ENCODE measurements at regions not wholly inside any gene's neighbourhood (a gene's known extent, or its start where the extent isn't known, plus 50 kb on each side); places are given as distances from the start of the nearest gene placed in this dataset.

DNA sequence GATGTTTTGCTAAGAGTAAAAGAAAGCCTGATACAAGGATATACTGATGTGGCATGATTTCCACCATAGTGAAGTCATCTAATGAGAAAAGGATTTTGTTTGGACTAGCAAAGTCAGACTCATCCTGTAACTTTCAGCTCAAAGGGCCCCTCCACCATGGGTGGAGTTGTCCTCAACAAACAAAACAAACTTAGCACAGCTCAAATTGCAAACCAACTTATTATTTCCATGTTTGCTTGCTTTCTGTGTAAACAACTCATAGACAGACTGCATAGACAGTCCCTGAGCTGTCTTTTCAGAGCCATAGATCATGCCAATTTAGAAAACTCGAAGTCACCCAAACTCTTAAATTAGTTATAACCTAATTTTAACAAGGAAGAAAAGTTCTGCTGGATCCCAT, 69.4 kb upstream of the VAV3 start:
- Histone ChIP-seq H3K9me3 (ENCODE audit: insufficient read depth, low read length) (no peaks in the 10 kb centered on the region), H3K79me2 (ENCODE audit: insufficient read depth, low read length) (no peaks in the 10 kb centered on the region), H3K4me3 (ENCODE audit: insufficient read depth, low read length, poor library complexity, severe bottlenecking) (no peak overlapping the region), H4K20me1 (ENCODE audit: low read depth, low read length) (no peaks in the 10 kb centered on the region), H3K4me2 (ENCODE audit: low read depth, low read length, poor library complexity, severe bottlenecking) (no peak overlapping the region), H3K36me3 (ENCODE audit: low read length) (no peaks in the 10 kb centered on the region), H3K27me3 (ENCODE audit: low read length) (no peaks in the 10 kb centered on the region), H3K27ac (ENCODE audit: low read depth, low read length) (no peak overlapping the region), H3K9me2 (replicated peaks; ENCODE audit: insufficient read depth, low read length) (no peaks in the 10 kb centered on the region), H2AFZ (ENCODE audit: low read depth, low read length, severe bottlenecking) (no peak overlapping the region), H3F3A (ENCODE audit: insufficient read depth) (no peaks in the 10 kb centered on the region), H3K9ac (ENCODE audit: low read length) (no peak overlapping the region)
- no peak for TF ChIP-seq EZH2phosphoT487 (conservative IDR thresholded peaks at IDR 0.05; ENCODE audit: low read length)
- TF ChIP-seq, protein P1, sequence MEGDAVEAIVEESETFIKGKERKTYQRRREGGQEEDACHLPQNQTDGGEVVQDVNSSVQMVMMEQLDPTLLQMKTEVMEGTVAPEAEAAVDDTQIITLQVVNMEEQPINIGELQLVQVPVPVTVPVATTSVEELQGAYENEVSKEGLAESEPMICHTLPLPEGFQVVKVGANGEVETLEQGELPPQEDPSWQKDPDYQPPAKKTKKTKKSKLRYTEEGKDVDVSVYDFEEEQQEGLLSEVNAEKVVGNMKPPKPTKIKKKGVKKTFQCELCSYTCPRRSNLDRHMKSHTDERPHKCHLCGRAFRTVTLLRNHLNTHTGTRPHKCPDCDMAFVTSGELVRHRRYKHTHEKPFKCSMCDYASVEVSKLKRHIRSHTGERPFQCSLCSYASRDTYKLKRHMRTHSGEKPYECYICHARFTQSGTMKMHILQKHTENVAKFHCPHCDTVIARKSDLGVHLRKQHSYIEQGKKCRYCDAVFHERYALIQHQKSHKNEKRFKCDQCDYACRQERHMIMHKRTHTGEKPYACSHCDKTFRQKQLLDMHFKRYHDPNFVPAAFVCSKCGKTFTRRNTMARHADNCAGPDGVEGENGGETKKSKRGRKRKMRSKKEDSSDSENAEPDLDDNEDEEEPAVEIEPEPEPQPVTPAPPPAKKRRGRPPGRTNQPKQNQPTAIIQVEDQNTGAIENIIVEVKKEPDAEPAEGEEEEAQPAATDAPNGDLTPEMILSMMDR (IDR thresholded peaks at IDR 0.05; ENCODE audit: insufficient read depth, low read length, poor library complexity, severe bottlenecking), result no peak

DNA sequence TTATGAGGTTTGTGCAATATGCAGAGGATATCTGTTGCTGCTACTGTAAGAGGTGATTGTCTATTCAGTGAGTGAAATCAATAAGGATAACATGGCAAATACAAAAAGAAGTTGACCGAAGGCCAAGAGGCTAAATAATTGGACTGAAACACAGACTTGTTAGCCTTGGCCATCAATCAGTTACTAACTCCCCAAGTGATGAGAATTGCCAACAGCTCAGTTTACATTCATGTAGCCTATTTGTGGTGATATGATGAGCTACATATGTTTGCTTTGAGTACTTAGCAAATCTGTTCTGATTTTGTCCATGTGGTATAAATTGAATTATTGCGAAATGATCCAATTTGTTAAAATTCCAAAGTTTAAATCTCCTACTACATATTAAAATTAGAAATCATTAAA, 68.6 kb upstream of the VAV3 start:
- H3K9me2 ChIP-seq (replicated peaks; ENCODE audit: insufficient read depth, low read length), result no peaks in the 10 kb centered on the region
- H3K27ac ChIP-seq (ENCODE audit: low read depth, low read length), result no peak overlapping the region
- H3F3A ChIP-seq (ENCODE audit: insufficient read depth), result no peaks in the 10 kb centered on the region
- no peaks in the 10 kb centered on the region for H3K27me3 ChIP-seq (ENCODE audit: low read length)
- no peak overlapping the region for H3K4me3 ChIP-seq (ENCODE audit: insufficient read depth, low read length, poor library complexity, severe bottlenecking)
- H3K9me3 ChIP-seq (ENCODE audit: insufficient read depth, low read length), result no peaks in the 10 kb centered on the region
- no peak overlapping the region for H2AFZ ChIP-seq (ENCODE audit: low read depth, low read length, severe bottlenecking)
- no peak overlapping the region for H3K4me2 ChIP-seq (ENCODE audit: low read depth, low read length, poor library complexity, severe bottlenecking)
- no peaks in the 10 kb centered on the region for H4K20me1 ChIP-seq (ENCODE audit: low read depth, low read length)
- H3K79me2 ChIP-seq (ENCODE audit: insufficient read depth, low read length), result no peaks in the 10 kb centered on the region
- TF ChIP-seq EZH2phosphoT487 (conservative IDR thresholded peaks at IDR 0.05; ENCODE audit: low read length), result no peak
- TF ChIP-seq, protein P1 (IDR thresholded peaks at IDR 0.05; ENCODE audit: insufficient read depth, low read length, poor library complexity, severe bottlenecking), result no peak
- H3K9ac ChIP-seq (ENCODE audit: low read length), result no peak overlapping the region
- H3K36me3 ChIP-seq (ENCODE audit: low read length), result no peaks in the 10 kb centered on the region

GRCh38 chr1:108028841-108029388, 63.9 kb upstream of the VAV3 start:
- no peaks in the 10 kb centered on the region for H3K79me2 ChIP-seq (ENCODE audit: insufficient read depth, low read length)
- H2AFZ ChIP-seq (ENCODE audit: low read depth, low read length, severe bottlenecking), result no peak overlapping the region
- H3K4me2 ChIP-seq (ENCODE audit: low read depth, low read length, poor library complexity, severe bottlenecking), result no peak overlapping the region

More at GRCh38 chr1:108028841-108029388, 63.9 kb upstream of the VAV3 start:
- Histone ChIP-seq H3K9me3 (ENCODE audit: insufficient read depth, low read length) (no peaks in the 10 kb centered on the region), H3K9ac (ENCODE audit: low read length) (no peak overlapping the region), H3F3A (ENCODE audit: insufficient read depth) (no peaks in the 10 kb centered on the region), H3K9me2 (replicated peaks; ENCODE audit: insufficient read depth, low read length) (no peaks in the 10 kb centered on the region), H3K36me3 (ENCODE audit: low read length) (no peaks in the 10 kb centered on the region), H3K4me3 (ENCODE audit: insufficient read depth, low read length, poor library complexity, severe bottlenecking) (no peak overlapping the region), H3K27me3 (ENCODE audit: low read length) (no peaks in the 10 kb centered on the region), H3K27ac (ENCODE audit: low read depth, low read length) (no peak overlapping the region), H4K20me1 (ENCODE audit: low read depth, low read length) (no peaks in the 10 kb centered on the region)
- TF ChIP-seq, protein P1 (IDR thresholded peaks at IDR 0.05; ENCODE audit: insufficient read depth, low read length, poor library complexity, severe bottlenecking), result no peak
- no peak for TF ChIP-seq EZH2phosphoT487 (conservative IDR thresholded peaks at IDR 0.05; ENCODE audit: low read length)
